ENCODE measurements at regions not wholly inside any gene's neighbourhood (a gene's known extent, or its start where the extent isn't known, plus 50 kb on each side); places are given as distances from the start of the nearest gene placed in this dataset.

DNA sequence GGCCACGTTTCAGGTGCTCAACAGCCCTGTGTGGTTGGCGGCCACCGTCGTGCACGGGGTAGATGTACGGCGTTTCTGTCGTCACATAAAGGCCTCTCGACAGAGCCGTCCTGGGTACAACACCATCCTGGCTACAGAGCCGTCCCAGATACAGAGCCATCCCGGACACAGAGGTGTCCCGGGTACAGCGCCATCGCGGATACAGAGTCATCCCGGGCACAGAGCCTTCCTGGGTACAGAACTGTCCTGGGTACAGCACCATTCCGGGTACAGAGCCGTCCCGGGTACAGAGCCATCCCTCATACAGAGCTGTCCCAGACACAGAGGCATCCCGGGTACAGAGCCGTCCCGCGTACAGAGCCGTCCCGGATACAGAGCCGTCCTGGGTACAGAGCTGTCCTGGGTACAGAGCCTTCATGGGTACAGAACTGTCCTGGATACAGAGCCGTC is 222.7 kb upstream of the SOX1 start:
- DNase-seq = no peak

DNA sequence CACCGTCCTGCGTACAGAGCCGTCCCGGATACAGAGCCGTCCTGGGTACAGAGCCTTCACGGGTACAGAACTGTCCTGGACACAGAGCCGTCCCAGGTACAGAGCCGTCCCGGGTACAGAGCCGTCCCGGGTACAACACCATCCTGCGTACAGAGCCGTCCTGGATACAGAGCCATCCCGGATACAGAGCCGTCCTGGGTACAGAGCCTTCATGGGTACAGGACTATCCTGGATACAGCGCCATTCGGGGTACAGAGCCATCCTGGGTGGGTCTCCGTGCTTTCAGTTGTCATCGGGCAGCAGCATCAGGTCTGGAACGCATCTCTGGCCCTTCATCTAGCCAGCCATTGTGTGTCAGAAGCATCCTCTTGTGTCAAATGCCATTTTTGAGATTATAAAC is 222.3 kb upstream of the SOX1 start:
- DNase-seq = no peak

DNA sequence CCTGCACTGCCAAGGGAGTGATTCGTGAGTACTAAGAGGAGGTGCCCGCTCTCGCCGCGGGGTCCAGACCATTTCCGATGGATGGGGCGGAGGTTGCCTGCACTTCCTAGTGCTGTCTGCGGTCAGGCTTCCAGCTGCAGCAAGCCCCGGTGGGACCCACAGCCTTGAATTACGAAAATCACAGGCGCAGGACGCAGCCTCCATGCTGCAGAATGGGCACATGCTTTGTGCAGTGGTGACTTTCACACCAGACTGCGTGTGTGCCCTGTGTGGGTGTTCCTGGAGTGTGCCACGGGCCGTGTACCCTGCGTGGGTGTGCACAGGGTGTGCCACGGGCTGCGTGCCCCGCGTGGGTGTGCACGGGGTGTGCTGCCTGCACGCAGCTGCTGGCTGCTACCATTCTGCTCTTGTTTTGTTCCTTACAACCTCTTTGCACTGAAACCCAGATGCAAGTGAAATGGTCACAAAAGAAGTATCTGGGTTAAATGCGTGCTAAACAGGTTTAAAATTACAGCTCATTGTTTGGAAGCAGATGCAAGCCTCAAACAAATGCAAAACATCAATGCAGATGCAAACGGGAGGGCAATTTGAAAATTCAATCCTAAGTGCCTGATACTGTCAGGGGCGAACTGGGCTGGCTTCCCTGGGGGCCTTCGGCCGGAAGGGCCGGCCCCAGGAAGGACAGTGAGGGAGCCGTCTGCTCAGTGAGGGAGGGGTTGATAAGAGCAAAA is 221.2 kb upstream of the SOX1 start:
- peak; percentile 62 for DNase-seq

DNA sequence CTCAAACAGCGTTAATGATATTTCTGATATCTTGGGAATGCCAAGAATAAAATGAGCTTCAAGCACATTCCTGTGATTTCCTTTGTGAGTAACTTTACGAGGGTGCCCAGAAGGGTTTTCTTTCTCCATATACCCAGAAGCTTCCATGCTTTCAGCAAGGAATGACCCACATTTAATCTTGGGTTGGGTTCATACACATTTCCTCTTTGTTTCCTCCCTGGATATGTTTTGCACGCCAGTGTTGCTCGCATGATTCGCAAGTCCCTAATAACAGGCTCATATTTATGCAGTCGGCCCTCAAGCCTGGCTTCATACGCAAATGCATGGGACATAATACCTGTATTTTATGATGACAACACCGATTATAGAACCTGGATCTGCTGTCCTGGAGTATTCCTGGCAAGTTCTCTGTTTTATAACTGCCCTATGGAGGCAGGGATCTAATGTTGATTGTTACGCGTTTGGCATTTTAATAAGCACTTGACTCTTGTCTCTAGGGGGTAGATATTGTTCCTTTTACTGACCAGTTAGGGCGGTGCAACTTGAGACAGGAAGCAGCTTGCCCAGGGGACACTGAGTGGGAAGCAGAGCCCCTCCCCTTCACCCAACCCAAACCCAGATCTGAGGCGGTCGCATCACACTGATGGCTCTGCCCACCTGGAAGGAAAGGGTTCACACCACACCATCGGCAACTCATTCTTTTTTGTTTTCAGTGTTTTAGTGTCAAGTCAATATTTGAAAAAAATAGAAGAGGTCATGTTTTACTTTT is 220.4 kb upstream of the SOX1 start:
- peak; percentile 81 for DNase-seq

DNA sequence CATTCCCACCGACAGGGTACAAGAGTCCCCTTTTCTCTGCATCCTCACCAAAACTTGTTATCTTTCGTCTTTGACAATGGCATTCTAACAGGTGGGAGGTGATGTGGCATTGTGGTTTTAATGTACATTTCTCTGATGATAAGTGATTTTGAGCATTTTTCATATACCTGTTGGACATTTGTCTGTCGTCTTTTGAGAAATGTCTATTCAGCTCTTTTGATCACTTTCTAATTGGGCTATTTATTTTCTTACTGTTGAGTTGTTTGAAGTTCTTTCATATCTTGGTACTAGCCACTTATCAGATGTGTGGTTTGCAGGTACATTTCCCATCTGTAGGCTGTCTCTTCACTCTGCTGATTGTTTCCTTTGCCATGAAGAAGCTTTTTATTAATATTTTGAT is 219.0 kb upstream of the SOX1 start:
- no peak for DNase-seq

DNA sequence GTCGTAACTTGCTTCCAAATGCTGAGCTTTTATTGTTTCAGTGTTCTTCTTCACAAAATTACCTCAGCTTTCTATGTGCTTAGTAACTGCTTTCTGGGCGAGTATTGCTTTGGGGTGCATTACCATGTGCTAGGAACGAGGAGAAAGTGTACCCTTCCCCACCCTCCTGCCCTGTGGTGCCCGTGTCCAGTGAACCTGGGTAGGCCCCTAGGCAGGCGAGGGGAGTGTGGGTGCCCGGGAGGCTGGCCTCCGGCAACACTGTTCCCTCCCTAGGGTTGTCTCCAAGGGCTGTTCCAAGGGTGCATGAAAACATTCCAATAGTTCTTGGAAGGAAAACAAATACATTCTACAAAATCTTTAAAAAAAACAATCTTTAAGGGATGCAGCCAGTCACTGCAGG is 216.5 kb upstream of the SOX1 start:
- no peak for DNase-seq

DNA sequence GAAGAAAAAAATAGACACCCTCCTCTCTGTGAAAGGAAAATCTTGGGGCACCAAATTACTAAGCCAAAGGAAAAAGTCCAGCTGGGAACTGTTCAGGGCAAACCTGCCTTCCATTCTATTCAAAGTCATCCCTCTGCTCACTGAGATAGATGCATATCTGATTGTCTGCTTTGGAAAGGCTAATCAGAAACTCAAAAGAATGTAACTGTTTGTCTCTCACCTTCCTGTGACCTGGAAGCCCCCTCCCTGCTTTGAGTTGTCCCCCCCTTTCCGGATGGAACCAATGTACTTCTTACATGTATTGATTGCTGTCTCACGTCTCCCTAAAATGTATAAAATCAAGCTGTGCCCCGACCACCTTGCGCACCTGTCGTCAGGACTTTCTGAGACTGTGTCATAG is 216.0 kb upstream of the SOX1 start:
- DNase-seq = no peak

DNA sequence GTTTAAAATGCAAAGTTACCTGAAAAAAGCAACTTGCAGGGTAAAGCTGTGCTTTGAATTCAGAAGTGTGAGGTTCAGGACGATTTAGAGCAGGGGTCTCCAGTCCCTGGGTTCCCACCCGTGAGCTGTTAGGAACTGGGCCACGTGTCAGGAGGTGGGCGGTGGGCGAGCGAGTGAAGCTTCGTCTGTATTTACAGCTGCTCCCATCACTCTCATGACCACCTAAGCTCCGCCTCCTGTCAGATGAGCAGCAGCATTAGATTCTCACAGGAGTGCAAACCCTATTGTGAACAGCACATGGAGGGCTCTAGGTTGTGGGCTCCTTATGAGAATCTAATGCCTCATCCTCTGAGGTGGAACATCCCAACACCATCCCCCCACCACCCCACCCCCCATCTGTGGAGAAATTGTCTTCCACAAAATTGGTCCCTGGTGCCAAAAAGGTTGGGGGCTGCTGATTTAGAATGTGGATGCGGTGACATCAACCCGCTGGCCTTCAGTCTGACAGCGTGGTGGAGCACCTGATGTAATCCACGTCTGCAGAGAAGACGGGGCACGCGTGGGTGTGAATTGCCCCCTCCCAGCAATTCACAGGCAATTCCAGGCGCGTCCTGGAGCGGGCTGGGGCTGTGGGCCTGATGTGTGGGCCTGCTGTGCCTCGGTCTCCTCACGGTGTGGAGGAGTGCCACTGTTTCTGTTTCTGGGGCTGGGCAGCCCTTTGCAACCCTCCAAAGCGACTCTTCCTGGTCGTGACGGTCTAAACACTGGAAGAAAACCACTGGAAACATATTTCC is 214.0 kb upstream of the SOX1 start:
- DNase-seq = peak; percentile 48

DNA sequence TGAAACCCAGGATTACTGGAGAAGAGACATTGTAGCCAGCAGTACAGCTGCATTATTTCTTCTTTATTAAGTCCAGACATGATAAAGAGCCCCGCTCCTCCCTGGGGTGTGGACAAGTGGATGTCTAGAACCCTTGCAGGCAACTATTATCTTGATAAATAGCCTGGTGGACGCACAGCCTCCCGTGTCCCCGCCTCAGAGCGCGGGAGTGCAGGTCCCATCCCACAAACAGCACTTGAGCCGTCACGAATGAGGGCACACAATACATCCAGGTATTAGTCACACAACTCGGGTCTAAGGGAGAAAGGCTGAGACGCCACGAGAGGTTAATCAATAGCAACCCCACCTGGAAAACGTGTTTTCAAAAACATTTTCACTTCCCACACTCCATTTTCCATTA is 213.2 kb upstream of the SOX1 start:
- peak; percentile 75 for DNase-seq

DNA sequence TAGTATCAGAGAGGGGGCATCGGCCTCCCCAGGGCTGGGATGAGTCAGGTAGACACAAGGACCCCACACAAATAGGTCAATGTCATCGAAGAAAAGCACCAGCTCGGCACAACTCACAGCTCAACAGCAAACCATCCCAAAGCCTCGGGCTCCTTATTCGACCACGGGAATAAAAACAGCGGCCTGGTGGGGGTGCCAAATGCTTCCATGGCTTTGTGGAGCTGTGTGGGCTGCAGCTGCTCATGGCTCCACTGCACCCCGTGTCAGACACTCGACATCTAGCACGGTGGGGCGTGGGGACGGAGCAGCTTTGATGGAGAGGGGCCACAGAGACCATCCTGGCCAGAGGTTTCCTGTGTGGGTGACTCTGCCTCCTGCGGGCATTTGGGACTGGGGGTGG is 212.5 kb upstream of the SOX1 start:
- DNase-seq = no peak

DNA sequence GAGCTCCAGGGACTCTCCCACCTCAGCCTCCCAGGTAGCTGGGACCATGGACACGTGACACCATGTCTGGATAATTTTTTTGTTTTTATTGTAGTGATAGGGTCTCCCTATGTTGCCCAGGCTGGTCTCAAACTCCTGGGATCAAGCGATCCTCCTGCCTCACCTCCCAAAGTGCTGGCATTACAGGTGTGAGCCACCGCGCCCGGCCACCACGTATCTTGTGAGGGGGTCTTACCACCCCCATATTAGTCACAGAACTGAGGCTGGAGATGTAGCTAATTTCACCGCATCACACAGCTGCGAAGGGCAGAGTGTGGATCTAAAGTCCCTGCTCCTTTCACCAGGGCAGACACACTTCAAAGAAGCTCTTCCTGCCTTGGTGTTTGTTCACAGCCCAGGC is 211.8 kb upstream of the SOX1 start:
- no peak for DNase-seq

DNA sequence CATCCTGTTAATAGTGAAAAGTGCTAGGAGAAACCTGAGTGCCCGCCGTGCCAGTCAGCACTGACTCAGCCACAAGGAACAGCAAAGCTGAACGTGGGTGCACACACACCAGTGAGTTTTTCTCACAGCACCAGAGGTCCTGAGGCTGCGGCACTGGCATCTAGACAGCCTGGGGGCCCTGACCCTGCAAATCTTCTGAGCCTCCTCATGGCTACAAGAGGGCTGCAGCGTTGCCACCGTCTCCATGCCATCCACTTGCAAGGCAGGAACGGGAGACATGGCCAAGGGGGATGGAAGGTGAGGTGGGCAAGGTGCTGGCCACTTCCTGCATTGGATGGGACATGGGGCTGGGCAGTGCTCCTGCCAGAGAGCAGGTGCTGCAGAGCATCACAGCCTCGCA is 211.2 kb upstream of the SOX1 start:
- no peak for DNase-seq

DNA sequence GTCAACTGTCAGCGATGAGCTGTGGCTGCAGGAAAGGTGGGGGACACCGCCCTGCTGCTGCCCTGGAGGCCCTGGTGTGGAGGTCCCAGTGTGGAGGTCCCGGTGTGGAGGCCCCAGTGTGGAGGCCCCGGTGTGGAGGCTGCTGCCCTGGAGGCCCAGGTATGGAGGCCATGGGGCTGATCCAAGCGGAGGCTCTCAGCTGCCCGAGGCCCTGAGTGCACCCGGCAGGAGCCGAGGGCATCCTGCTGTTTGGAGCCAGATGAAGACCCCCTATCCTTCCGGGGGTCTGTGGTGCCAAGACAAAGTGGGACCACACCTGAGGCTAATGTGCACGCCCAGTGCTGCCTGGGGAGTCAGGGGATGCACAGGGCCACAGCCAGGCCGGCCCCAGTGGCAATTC is 210.4 kb upstream of the SOX1 start:
- no peak for DNase-seq

DNA sequence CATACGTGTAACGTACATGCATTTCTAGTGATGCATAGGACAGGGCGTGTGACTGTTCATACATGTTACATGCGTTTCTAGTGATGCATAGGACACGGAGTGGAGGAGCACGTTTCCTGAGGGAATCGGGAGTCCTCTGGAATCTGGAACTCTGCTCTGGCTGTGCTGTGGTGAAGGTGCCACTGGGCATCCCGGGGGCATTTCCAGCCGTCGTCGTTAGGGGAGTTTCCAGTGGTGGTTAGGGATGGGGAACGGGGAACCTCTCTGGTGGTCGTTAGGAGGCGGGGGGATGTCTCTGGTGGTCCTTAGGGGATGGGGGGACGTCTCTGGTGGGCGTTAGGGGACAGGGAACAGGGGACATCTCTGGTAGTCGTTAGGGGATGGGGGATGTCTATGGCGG is 209.6 kb upstream of the SOX1 start:
- DNase-seq = no peak

DNA sequence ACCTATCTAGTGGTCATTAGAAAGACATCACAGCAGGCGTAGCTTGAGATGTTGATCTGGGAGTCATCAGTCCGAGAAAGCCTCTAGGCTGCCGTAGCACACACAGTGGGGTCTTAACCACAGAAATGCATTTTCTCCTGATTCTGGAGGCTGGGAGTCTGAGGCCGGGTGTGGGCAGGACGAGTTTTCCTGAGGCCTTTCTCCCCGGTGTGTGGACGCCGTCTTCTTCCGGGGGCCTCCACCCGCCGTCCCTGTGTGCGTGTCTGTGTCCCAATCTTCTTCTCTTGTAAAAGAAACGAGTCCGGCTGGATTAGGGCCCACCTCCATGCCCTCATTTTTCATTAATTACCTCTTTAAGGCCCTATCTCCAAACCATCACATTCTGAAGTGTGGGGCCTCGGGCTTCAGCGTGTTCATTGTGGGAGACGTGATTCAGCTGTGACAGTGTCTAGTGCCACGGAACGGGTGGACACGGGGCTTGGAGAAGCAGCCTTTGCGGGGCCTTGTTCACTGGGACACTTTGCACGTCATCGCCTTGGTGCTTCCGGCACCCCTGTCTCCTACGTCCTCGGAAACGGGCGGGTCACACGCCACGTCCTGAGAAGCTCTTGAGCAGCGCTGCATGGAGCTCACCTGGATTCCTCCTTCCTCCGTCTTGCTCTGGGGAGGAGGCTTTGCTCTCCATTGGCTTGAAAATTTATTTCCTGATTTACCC is 208.9 kb upstream of the SOX1 start:
- no peak for DNase-seq

DNA sequence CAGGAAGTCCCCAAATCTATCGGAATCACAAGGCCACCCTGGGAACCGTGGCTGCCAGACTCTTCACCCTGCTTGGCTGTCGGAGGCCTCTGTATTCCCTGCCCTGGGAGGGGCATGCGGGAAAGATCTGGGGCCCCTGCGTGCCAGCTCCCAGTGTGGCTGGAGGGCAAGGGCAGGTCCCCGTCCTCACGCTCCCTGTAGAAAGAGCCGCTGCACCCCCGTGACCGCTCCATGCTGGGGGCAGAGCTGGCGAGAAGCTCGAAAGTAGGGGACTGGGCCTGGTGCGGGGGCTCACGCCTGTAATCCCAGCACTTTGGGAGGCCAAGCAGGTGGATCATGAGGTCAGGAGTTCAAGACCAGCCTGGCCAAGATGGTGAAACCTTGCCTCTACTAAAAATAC is 208.4 kb upstream of the SOX1 start:
- no peak for DNase-seq

DNA sequence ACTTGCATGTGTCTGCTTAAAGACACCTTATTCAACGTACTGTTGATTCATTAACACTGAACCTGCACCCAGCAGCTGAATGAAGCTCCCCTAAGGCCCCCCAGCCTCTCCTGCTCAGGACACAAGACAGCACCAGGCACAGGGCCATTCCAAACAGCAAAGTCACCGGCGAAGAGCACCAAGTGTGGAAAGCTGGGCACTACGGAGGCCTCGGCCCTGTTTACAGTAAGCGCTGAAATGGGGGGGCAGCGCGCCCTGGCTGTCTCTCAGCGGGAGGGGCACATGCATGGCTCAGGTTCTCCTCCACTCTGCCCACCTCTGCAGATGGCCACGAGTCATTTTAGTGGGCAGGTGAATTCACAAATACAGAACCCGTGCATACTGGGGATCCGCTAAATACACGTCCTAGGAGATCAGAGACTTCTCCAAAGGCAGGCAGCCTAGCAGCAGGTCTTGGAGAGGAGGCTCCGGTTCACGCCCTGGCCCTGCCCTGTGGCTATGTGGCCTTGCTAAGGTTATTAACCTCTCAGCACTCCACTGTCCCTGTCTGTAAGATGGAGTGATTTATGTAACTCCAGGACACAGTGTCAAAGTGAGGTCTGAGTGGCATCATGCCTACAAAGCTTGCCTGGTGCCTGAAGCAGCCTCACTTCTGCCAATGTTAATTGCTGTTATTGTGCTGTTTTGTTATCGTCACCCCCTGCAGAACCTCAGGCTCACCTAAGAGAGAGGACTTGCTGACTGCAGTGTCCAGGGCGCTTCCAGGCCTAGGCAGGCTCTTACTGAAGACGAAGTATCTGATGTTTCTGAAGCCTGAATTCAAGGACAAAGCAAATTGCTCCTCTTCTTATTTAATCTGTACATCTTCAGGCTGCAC is 207.4 kb upstream of the SOX1 start:
- no peak for DNase-seq

DNA sequence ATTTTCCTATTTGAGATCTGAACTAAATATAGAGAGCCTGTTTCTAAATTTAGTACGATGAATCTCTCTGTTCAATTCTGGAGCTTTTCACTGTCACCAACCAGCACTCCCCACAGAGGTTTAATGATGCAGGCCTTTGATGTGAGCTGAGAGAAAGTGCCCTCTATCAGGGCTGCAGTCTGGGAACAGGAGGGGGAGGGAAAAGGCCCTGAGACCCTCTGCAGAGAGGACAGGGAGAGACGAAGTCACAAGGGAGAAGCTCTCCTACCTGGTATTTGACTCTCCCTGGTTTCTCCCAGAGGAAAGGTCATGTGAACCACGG is 206.8 kb upstream of the SOX1 start:
- DNase-seq = no peak

DNA sequence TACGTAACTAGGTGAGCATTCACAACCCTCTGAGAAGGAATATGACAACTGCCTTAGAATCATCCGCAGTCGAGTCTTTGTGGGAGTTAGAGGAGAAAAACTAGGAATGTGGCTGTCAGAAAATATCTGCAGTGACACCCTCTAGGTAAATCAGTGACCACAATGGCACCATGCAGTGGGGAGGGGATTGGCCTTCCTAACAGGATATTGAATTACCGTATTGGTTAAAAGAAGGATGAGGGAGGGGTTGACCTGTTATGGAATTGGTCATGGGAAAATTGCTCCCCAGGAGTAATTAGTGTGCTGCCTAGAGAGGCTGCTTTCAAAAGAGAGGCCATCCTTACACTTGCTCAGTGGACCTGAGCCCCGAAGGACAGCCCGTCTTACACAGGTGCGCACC is 205.6 kb upstream of the SOX1 start:
- no peak for DNase-seq

DNA sequence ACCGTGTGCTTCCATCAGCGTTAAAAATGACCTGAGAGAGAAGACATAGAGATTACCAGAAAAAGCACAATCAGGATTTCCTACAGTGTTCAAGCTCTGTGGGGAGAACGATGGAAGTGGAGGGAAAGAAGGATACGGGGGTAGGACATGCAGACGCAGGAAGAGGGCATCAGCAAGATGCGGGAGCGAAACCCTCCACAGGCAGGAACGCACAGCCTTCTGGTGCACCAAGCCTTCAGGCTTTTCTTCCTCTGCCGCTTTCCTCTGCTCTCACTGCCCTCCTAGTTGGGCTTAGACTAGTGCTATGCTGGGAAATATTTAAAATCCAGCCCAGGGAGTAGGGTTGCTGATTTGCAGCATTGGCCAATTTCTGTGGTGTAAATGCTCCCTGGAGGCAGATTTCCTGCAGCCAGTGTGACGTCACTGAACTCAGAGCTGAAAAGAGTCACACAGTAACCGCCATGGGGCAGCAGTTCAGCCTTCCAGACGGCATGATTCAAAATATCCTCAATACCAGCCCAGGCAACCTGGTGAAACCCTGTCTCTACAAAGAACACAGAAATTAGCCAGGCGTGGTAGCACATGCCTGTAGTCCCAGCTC is 205.1 kb upstream of the SOX1 start:
- no peak for DNase-seq

DNA sequence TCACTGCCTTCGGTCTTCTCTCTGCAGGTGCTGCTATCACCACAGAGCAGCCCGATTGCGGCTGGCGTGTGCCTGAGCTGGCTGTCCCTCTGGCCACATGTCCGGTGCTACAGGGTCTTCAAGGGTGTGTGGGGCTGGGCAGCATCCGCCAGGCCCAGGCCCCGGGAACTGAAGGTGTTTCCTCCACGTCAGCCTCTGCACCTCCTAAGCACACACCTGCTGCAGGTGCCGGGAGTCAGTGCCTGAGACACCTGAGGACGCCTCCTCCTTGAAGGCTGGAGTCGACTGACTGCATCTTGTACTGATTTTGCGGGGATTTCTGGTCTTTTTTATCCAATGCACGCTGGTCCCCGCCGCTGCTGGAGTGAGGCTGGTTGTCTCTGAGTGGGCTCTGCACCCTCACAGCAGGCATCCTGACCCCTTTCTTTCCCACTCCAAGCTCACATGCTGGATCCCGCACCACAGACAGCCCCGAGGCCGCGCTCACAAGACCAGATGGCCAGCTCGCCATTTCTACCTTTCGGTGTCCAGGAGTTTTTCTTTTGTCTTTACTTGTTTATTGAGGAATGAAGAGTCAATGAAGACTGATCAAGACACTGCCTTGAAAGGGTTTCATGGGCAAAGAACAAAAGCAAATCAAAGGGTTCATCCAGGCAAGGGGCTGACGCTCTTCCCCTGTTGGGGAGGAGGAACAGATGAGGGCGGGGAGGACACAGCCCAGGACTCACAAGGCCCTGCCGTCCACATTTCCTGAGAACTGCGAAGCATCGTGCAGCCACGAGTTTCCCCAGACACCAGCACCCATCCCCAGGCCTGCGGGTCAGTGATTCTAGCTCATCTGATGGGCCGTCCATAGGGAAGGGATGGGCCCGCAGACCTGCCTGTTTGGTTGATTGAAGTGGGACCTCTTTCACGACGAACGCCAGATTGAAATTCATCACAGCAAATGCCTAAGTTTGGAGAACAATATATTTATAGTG is 203.8 kb upstream of the SOX1 start:
- no peak for DNase-seq
